ENCODE measurements at regions not wholly inside any gene's neighbourhood (a gene's known extent, or its start where the extent isn't known, plus 50 kb on each side); places are given as distances from the start of the nearest gene placed in this dataset.

DNA sequence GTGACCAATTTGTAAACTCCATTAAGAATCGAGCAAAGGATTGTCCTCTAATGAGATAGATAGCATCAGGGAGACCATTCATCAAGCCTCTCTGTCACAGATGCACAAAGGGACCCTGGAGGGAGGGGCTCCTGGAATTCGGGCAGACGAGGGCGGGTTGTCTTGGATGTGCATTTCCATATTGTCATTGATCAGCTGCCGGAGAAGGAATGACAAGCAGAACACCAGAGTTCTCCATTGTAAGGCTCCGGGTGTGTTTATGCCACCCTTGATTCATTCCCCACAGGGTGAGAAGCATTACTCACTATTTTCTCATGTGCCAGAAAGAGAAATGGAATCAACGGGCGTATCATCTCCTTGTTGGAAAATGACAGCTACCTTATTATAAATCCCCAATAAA lies 167.5 kb downstream of the EBLN2 start:
- WGBS, 2 donors (ENCODE audit: low coverage in 1 of 2): 85 to 89% methylated on average over 7 to 8 of the region's 8 CpGs
- no peak for DNase-seq
- no peaks in the 10 kb centered on the region for H3K9me3 ChIP-seq
- intact Hi-C loops (cut with DNase I; ENCODE audit: low total_unique reads): no loop called here
- H3K4me1 ChIP-seq: no peaks in the 10 kb centered on the region
- in situ Hi-C loops (cut with MboI; ENCODE audit: low pct_ligation_motif_present in 1 of 4, low pct_unique_long_range_greater_than_20kb in 1 of 4, low sequenced_read_pairs in 3 of 4): no loop called here
- H3K4me3 ChIP-seq: no peak overlapping the region
- TF ChIP-seq POLR2AphosphoS5 (IDR thresholded peaks at IDR 0.05) (no peak), EP300 (IDR thresholded peaks at IDR 0.05; ENCODE audit: low read depth) (no peak), POLR2A (IDR thresholded peaks at IDR 0.05) (no peak)
- TF ChIP-seq, protein P1, sequence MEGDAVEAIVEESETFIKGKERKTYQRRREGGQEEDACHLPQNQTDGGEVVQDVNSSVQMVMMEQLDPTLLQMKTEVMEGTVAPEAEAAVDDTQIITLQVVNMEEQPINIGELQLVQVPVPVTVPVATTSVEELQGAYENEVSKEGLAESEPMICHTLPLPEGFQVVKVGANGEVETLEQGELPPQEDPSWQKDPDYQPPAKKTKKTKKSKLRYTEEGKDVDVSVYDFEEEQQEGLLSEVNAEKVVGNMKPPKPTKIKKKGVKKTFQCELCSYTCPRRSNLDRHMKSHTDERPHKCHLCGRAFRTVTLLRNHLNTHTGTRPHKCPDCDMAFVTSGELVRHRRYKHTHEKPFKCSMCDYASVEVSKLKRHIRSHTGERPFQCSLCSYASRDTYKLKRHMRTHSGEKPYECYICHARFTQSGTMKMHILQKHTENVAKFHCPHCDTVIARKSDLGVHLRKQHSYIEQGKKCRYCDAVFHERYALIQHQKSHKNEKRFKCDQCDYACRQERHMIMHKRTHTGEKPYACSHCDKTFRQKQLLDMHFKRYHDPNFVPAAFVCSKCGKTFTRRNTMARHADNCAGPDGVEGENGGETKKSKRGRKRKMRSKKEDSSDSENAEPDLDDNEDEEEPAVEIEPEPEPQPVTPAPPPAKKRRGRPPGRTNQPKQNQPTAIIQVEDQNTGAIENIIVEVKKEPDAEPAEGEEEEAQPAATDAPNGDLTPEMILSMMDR (IDR thresholded peaks at IDR 0.05): no peak
- no peak overlapping the region for H3K27ac ChIP-seq
- no peaks in the 10 kb centered on the region for H3K27me3 ChIP-seq
- no peaks in the 10 kb centered on the region for H3K36me3 ChIP-seq

DNA sequence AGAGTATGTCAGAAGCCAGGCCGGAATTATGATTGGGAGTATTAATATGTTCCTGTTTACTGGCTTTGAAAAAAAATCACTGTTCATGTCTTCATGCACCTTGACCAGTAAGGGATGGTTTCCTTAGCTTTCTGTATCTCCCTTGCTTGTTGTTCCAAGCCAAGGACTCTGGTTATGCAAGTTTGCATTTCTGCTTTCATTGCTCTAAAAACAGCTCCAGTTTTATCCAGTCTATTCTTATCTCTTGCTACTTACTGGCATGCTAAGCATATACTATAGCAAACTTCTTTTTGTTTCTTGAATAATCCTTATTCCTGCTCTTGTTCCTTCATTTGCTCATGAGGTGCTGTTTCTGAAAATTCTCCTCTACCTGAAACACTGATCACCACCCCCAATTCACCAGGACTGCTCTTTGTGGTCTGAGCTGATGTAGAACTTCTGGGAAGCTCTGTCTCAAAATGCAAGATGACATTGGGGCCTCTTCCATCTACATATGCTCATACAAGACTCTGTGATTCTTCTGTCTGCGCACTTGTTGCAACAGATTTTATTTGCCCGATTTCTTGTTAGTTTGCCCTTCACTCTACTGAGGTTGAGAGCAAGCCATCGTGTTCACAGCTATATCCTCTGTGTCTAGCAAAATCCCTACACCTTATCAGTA lies 173.0 kb downstream of the EBLN2 start:
- intact Hi-C loops (cut with DNase I; ENCODE audit: low total_unique reads): no loop called here
- H3K4me3 ChIP-seq: no peak overlapping the region
- 86 to 95% methylated on average over 2 to 4 of the region's 4 CpGs for whole genome bisulfite sequencing, 2 donors (ENCODE audit: low coverage in 1 of 2)
- no peaks in the 10 kb centered on the region for H3K36me3 ChIP-seq
- H3K9me3 ChIP-seq: no peaks in the 10 kb centered on the region
- no peak for TF ChIP-seq EP300 (IDR thresholded peaks at IDR 0.05; ENCODE audit: low read depth)
- H3K27ac ChIP-seq: no peak overlapping the region
- in situ Hi-C loops (cut with MboI; ENCODE audit: low pct_ligation_motif_present in 1 of 4, low pct_unique_long_range_greater_than_20kb in 1 of 4, low sequenced_read_pairs in 3 of 4): no loop called here
- DNase-seq: no peak
- no peaks in the 10 kb centered on the region for H3K4me1 ChIP-seq
- H3K27me3 ChIP-seq: no peaks in the 10 kb centered on the region

DNA sequence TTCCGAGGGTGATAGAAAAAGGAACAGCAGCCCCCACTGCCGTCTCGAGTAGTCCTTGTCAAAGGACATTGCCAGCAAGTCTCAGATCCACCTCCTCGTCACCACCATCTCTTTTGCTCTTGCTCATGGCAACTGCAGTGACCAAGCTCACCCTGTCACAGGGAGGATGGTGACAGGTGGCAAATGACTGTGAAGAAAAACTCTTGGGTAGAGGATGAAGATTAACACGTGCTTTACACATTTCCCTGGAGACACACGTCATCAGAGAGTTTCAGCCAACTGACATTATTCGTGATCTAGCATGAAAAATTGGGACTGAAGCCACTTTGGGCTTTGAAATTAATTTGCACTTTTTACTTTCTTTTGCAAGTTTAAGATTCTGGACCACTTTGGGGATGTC lies 174.3 kb downstream of the EBLN2 start:
- no peak for DNase-seq

DNA sequence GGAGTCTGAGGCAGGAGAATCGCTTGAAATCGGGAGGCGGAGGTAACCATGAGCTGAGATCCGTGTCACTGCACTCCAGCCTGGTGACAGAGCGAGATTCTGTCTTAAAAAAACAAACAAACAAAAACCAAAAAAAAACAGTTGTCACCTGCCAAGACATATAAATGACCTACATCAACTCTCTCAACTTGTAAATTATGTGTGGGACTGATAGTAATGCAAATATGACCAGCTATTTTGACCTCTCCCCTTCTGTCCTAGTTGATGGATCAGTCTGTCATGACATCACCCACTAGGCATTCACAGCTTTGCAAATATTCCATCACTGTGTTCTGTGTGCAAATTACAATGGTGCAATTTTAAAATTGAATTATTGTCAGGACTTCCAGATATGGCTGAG lies 175.4 kb downstream of the EBLN2 start:
- no peaks in the 10 kb centered on the region for H3K4me1 ChIP-seq
- H3K27me3 ChIP-seq: no peaks in the 10 kb centered on the region
- H3K4me3 ChIP-seq: no peak overlapping the region
- no peaks in the 10 kb centered on the region for H3K9me3 ChIP-seq
- 83% methylated on average over 5 of the region's 5 CpGs; no CpG with 5 or more reads in 1 of the 2 donors for WGBS, 2 donors (ENCODE audit: low coverage in 1 of 2)
- no peak overlapping the region for H3K27ac ChIP-seq
- no peaks in the 10 kb centered on the region for H3K36me3 ChIP-seq
- intact Hi-C loops (cut with DNase I; ENCODE audit: low total_unique reads) (no loop called here), in situ Hi-C loops (cut with MboI; ENCODE audit: low pct_ligation_motif_present in 1 of 4, low pct_unique_long_range_greater_than_20kb in 1 of 4, low sequenced_read_pairs in 3 of 4) (no loop called here)
- TF ChIP-seq EP300 (IDR thresholded peaks at IDR 0.05; ENCODE audit: low read depth): no peak
- TF ChIP-seq POLR2A (IDR thresholded peaks at IDR 0.05): no peak
- TF ChIP-seq POLR2AphosphoS5 (IDR thresholded peaks at IDR 0.05): no peak
- TF ChIP-seq, protein P1 (IDR thresholded peaks at IDR 0.05): no peak
- no peak for DNase-seq

More for the DNA sequence above, 174.3 kb downstream of the EBLN2 start:
- intact Hi-C loops (cut with DNase I; ENCODE audit: low total_unique reads) (no loop called here), in situ Hi-C loops (cut with MboI; ENCODE audit: low pct_ligation_motif_present in 1 of 4, low pct_unique_long_range_greater_than_20kb in 1 of 4, low sequenced_read_pairs in 3 of 4) (no loop called here)
- Histone ChIP-seq H3K27ac (no peak overlapping the region), H3K36me3 (no peaks in the 10 kb centered on the region), H3K4me3 (no peak overlapping the region), H3K4me1 (no peaks in the 10 kb centered on the region), H3K27me3 (no peaks in the 10 kb centered on the region), H3K9me3 (no peaks in the 10 kb centered on the region)
- 83 to 88% methylated on average over 4 to 7 of the region's 7 CpGs for WGBS, 2 donors (ENCODE audit: low coverage in 1 of 2)
- TF ChIP-seq, protein P1 (IDR thresholded peaks at IDR 0.05): no peak
- TF ChIP-seq EP300 (IDR thresholded peaks at IDR 0.05; ENCODE audit: low read depth): no peak
- no peak for TF ChIP-seq POLR2A (IDR thresholded peaks at IDR 0.05)
- TF ChIP-seq POLR2AphosphoS5 (IDR thresholded peaks at IDR 0.05): no peak

DNA sequence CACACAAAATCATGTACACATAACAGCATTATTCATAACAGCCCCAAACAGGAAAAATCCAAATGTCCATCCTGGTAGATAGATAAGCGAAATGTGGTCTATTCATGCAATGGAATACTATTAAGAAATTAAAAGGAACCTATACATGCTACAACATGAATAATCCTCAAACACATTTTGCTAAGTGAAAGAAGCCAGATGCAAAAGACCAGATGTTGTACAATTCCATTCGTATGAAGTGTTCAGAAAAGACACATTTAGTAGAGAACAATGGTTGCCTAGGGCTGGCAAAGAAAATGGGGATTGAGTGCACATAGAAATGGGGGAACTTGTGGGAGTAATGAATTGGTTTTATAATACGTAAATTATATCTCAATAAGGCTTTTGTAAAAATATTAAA lies 182.3 kb downstream of the EBLN2 start:
- DNase-seq: no peak
- Histone ChIP-seq H3K4me1 (no peaks in the 10 kb centered on the region), H3K27me3 (no peaks in the 10 kb centered on the region), H3K4me3 (no peak overlapping the region), H3K36me3 (no peaks in the 10 kb centered on the region), H3K27ac (no peak overlapping the region), H3K9me3 (no peaks in the 10 kb centered on the region)
- TF ChIP-seq POLR2AphosphoS5 (IDR thresholded peaks at IDR 0.05): no peak
- TF ChIP-seq POLR2A (IDR thresholded peaks at IDR 0.05): no peak
- no peak for TF ChIP-seq EP300 (IDR thresholded peaks at IDR 0.05; ENCODE audit: low read depth)
- TF ChIP-seq, protein P1 (IDR thresholded peaks at IDR 0.05): no peak
- 85 to 89% methylated on average over 3 of the region's 3 CpGs for WGBS, 2 donors (ENCODE audit: low coverage in 1 of 2)
- intact Hi-C loops (cut with DNase I; ENCODE audit: low total_unique reads) (no loop called here), in situ Hi-C loops (cut with MboI; ENCODE audit: low pct_ligation_motif_present in 1 of 4, low pct_unique_long_range_greater_than_20kb in 1 of 4, low sequenced_read_pairs in 3 of 4) (no loop called here)
